Liver (tissue), 8 donors: ENCODE measurements at regions not wholly inside any gene's neighbourhood (a gene's known extent, or its start where the extent isn't known, plus 50 kb on each side); places are given as distances from the start of the nearest gene placed in this dataset.

Source experiments
- DNase-seq: peaks from one replicate; pipeline ENCODE4 v3.0.0-alpha.2; 2017; ENCODE audit warnings: low spot score
- H3K27ac ChIP-seq, 2 donors: one replicate each; pipeline ENCODE4 v1.7.0; 2013; ENCODE audit warnings: inconsistent platforms in 2 of 2, low read length in 2 of 2, control low read depth in 1 of 2, low read depth in 1 of 2, mild to moderate bottlenecking in 1 of 2
- H3K27me3 ChIP-seq, 4 donors: one replicate each; pipeline versions ENCODE4 v1.6.1 to v1.7.0; 2013; ENCODE audit warnings: low read length in 3 of 4, inconsistent platforms in 1 of 4, mild to moderate bottlenecking in 1 of 4, moderate library complexity in 1 of 4; ENCODE audit not compliant: control insufficient read depth in 4 of 4, insufficient read depth in 4 of 4
- H3K36me3 ChIP-seq, 4 donors: one replicate each; pipeline versions ENCODE4 v1.6.1 to v1.7.0; 2013; ENCODE audit warnings: low read length in 3 of 4, mild to moderate bottlenecking in 3 of 4, low read depth in 1 of 4, moderate library complexity in 1 of 4; ENCODE audit not compliant: control insufficient read depth in 4 of 4, insufficient read depth in 3 of 4
- H3K4me1 ChIP-seq, 4 donors: one replicate each; pipeline versions ENCODE4 v1.6.1 to v1.7.0; 2013; ENCODE audit warnings: low read length in 3 of 4, mild to moderate bottlenecking in 3 of 4, moderate library complexity in 1 of 4; ENCODE audit not compliant: control insufficient read depth in 4 of 4, insufficient read depth in 4 of 4
- H3K4me3 ChIP-seq, 3 donors: one replicate each; pipeline versions ENCODE4 v1.6.1 to v1.7.0; 2013; ENCODE audit warnings: low read length in 3 of 3, control low read depth in 1 of 3, low read depth in 1 of 3, mild to moderate bottlenecking in 1 of 3
- H3K9ac ChIP-seq, 2 donors: one replicate each; pipeline ENCODE4 v1.7.0; 2013; ENCODE audit warnings: low read length in 2 of 2, mild to moderate bottlenecking in 2 of 2, moderate library complexity in 2 of 2, control low read depth in 1 of 2, low read depth in 1 of 2
- H3K9me3 ChIP-seq, 4 donors: one replicate each; pipeline versions ENCODE4 v1.6.1 to v1.7.0; 2013; ENCODE audit warnings: low read length in 3 of 4; ENCODE audit not compliant: control insufficient read depth in 4 of 4
- EGR1 ChIP-seq, 2 donors: IDR thresholded peaks; 2 replicates each; pipeline ENCODE4 v1.6.1; 2016 to 2018; ENCODE audit warnings: antibody characterized with exemption in 2 of 2, low read depth in 2 of 2
- FOXA1 ChIP-seq: IDR thresholded peaks from 2 replicates; pipeline ENCODE4 v1.6.1; 2016; ENCODE audit warnings: antibody characterized with exemption
- FOXA2 ChIP-seq: IDR thresholded peaks from 2 replicates; pipeline ENCODE4 v1.6.1; 2016; ENCODE audit warnings: antibody characterized with exemption
- GABPA ChIP-seq, 2 donors: IDR thresholded peaks in 1 of 2; conservative IDR thresholded peaks in 1 of 2; 2 replicates each; pipeline ENCODE4 v1.6.1; 2016; ENCODE audit warnings: antibody characterized with exemption in 2 of 2, mild to moderate bottlenecking in 1 of 2, moderate library complexity in 1 of 2
- HNF4A ChIP-seq, 2 donors: conservative IDR thresholded peaks; 2 replicates each; pipeline ENCODE4 v1.6.1; 2016; ENCODE audit warnings: antibody characterized with exemption in 2 of 2, mild to moderate bottlenecking in 2 of 2
- HNF4G ChIP-seq: IDR thresholded peaks from 2 replicates; pipeline ENCODE4 v1.6.1; 2016; ENCODE audit warnings: antibody characterized with exemption
- JUND ChIP-seq, 2 donors: IDR thresholded peaks; 2 replicates each; pipeline ENCODE4 v1.6.1; 2016; ENCODE audit warnings: antibody characterized with exemption in 2 of 2
- NR2F2 ChIP-seq: IDR thresholded peaks from 2 replicates; pipeline ENCODE4 v1.6.1; 2016; ENCODE audit warnings: antibody characterized with exemption
- RAD21 ChIP-seq, 2 donors: IDR thresholded peaks; 2 replicates each; pipeline ENCODE4 v1.6.1; 2016; ENCODE audit warnings: antibody characterized with exemption in 2 of 2, mild to moderate bottlenecking in 2 of 2
- RXRA ChIP-seq, 2 donors: IDR thresholded peaks; 2 replicates each; pipeline ENCODE4 v1.6.1; 2017 to 2018; ENCODE audit warnings: antibody characterized with exemption in 2 of 2, mild to moderate bottlenecking in 1 of 2
- TAF1 ChIP-seq: conservative IDR thresholded peaks from 2 replicates; pipeline ENCODE4 v1.6.1; 2016; ENCODE audit warnings: antibody characterized with exemption, mild to moderate bottlenecking
- YY1 ChIP-seq: IDR thresholded peaks from 2 replicates; pipeline ENCODE4 v1.6.1; 2016; ENCODE audit warnings: antibody characterized with exemption, mild to moderate bottlenecking
- WGBS: extraction: QIAGEN DNeasy Blood & Tissue Kit; methylation state at CpG from one replicate; pipeline ENCODE4 v1.1.7; 2013; 5-methylcytosine and 5-hydroxymethylcytosine counted together
- TF ChIP-seq, protein P1 (sequence below): IDR thresholded peaks from 2 replicates; pipeline ENCODE4 v1.6.1; 2016; ENCODE audit warnings: antibody characterized with exemption
- TF ChIP-seq, protein P2 (sequence below): fragments of 150-350 bp; IDR thresholded peaks from 2 replicates; pipeline ENCODE4 v1.5.1; 2017; ENCODE audit warnings: improper control_type of control experiment, low read depth, low read length; ENCODE audit not compliant: missing input control
- TF ChIP-seq, protein P3 (sequence below): IDR thresholded peaks from 2 replicates; pipeline ENCODE4 v1.6.1; 2016; ENCODE audit warnings: antibody characterized with exemption
- TF ChIP-seq, protein P4 (sequence below): IDR thresholded peaks from 2 replicates; pipeline ENCODE4 v1.6.1; 2016; ENCODE audit warnings: antibody characterized with exemption
- TF ChIP-seq, protein P5 (sequence below): IDR thresholded peaks from 2 replicates; pipeline ENCODE4 v1.6.1; 2016; ENCODE audit warnings: antibody characterized with exemption, mild to moderate bottlenecking
- donor health status: healthy.
- donor health status: healthy.
- donor health status: healthy.
- donor health status: healthy.
- donor health status: healthy.

DNA sequence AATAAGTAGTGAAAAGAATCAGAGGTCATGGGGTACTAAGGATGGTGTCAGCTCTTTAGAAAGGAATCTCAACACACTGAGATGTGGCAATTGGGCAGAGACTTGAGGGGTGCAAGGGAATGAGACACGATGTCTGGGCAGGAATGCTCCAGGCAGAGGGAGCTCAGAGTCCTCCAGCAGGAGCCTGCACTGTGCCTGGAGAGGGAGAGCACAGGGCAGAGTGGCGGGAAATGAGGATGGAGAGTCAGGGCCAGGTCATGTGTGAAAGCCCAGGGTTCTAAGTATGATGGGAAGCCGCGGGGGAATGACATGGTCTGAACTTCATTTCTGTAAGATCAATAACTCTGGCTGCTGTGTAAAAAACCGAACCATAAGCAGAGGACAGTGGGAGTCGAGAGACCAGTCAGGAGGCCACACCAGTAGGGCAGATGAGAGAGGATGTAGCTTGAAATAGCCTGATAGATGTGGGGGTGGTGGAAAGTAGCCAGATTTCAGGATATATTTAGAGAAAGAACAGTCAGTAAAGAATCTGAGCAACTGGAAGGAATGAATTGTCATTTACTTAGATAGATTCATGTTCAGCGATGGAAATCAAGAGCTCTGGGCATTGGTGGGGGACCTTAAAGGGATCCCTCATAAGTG, 133.4 kb upstream of the DTNBP1 start:
- no peak for DNase-seq
- Histone ChIP-seq H3K4me3 (no peak overlapping the region), H3K4me1 (no peaks in the 10 kb centered on the region), H3K27me3 (no peaks in the 10 kb centered on the region), H3K27ac (peak overlapping the region in 1 of 2 donors; percentile 16), H3K9me3 (peaks cover 0 to 4% (median 0%) of the 10 kb centered on the region in 4 donors), H3K36me3 (no peaks in the 10 kb centered on the region), H3K9ac (no peak overlapping the region)
- TF ChIP-seq, protein P1, sequence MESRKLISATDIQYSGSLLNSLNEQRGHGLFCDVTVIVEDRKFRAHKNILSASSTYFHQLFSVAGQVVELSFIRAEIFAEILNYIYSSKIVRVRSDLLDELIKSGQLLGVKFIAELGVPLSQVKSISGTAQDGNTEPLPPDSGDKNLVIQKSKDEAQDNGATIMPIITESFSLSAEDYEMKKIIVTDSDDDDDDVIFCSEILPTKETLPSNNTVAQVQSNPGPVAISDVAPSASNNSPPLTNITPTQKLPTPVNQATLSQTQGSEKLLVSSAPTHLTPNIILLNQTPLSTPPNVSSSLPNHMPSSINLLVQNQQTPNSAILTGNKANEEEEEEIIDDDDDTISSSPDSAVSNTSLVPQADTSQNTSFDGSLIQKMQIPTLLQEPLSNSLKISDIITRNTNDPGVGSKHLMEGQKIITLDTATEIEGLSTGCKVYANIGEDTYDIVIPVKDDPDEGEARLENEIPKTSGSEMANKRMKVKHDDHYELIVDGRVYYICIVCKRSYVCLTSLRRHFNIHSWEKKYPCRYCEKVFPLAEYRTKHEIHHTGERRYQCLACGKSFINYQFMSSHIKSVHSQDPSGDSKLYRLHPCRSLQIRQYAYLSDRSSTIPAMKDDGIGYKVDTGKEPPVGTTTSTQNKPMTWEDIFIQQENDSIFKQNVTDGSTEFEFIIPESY, result no peak
- TF ChIP-seq FOXA1 (no peak), RXRA (IDR thresholded peaks at IDR 0.05) (no peak), FOXA2 (no peak), HNF4G (no peak), RAD21 (IDR thresholded peaks at IDR 0.05) (no peak), NR2F2 (no peak), HNF4A (conservative IDR thresholded peaks at IDR 0.05) (no peak), TAF1 (no peak), JUND (IDR thresholded peaks at IDR 0.05) (no peak)
- TF ChIP-seq, protein P2, sequence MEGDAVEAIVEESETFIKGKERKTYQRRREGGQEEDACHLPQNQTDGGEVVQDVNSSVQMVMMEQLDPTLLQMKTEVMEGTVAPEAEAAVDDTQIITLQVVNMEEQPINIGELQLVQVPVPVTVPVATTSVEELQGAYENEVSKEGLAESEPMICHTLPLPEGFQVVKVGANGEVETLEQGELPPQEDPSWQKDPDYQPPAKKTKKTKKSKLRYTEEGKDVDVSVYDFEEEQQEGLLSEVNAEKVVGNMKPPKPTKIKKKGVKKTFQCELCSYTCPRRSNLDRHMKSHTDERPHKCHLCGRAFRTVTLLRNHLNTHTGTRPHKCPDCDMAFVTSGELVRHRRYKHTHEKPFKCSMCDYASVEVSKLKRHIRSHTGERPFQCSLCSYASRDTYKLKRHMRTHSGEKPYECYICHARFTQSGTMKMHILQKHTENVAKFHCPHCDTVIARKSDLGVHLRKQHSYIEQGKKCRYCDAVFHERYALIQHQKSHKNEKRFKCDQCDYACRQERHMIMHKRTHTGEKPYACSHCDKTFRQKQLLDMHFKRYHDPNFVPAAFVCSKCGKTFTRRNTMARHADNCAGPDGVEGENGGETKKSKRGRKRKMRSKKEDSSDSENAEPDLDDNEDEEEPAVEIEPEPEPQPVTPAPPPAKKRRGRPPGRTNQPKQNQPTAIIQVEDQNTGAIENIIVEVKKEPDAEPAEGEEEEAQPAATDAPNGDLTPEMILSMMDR, result no peak
- TF ChIP-seq, protein P3, sequence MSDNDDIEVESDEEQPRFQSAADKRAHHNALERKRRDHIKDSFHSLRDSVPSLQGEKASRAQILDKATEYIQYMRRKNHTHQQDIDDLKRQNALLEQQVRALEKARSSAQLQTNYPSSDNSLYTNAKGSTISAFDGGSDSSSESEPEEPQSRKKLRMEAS, result no peak
- 87% methylated on average over 7 of the region's 7 CpGs for WGBS

DNA sequence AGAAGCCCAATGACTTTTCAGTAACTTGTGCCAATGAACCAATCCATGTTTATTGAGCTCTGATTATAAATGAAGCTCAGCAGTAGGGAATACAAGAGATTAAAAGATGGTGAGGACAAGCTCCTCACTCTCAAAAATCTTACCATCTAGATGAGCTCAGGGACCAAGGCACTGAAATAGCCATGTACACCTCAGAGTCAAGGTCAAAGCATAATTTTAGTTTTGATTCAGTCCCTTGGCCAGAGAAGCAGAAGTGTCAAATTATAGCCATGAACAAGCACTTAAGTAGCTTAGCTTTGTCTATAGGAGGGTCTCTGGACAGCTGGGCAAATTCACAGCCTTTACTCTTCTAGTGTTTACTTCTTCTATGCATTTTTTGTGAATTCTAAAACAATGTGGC, 131.0 kb upstream of the DTNBP1 start:
- Histone ChIP-seq H3K4me3 (no peak overlapping the region), H3K27me3 (no peaks in the 10 kb centered on the region), H3K9me3 (peaks cover 0 to 3% (median 0%) of the 10 kb centered on the region in 4 donors), H3K4me1 (no peaks in the 10 kb centered on the region), H3K36me3 (no peaks in the 10 kb centered on the region), H3K9ac (no peak overlapping the region), H3K27ac (no peak overlapping the region)
- DNase-seq, result no peak
- no peak for TF ChIP-seq GABPA (IDR thresholded peaks at IDR 0.05 in 1 of 2, conservative IDR thresholded peaks at IDR 0.05 in 1 of 2)
- no peak for TF ChIP-seq HNF4A (conservative IDR thresholded peaks at IDR 0.05)
- TF ChIP-seq EGR1 (IDR thresholded peaks at IDR 0.05; ENCODE audit: low read depth in 2 of 2), result no peak
- no peak for TF ChIP-seq JUND (IDR thresholded peaks at IDR 0.05)

DNA sequence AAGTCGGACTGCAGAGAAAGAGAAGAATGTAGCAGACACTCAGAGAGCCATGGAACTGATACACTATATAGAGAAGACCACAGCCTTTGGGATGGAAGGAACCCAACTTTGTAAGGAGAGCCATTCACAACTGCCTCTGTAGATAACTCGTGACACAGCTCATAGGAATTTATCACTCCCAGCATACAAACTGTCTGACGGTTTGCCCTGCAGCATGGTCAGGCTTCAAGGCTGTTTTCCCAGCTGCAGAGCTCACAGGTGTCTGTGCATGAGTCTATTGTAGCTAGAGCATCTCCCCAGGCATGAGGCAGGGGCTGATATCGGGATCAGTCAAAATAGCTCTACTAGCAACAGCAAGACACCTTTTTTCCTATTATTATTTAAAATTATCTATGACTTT, 130.5 kb upstream of the DTNBP1 start:
- Histone ChIP-seq H3K9me3 (no peaks in the 10 kb centered on the region), H3K36me3 (no peaks in the 10 kb centered on the region), H3K4me3 (no peak overlapping the region), H3K27ac (no peak overlapping the region), H3K4me1 (no peaks in the 10 kb centered on the region), H3K27me3 (no peaks in the 10 kb centered on the region), H3K9ac (no peak overlapping the region)
- no peak for DNase-seq
- WGBS, result 83% methylated on average over 4 of the region's 4 CpGs
- TF ChIP-seq, protein P1, result no peak
- TF ChIP-seq GABPA (IDR thresholded peaks at IDR 0.05 in 1 of 2, conservative IDR thresholded peaks at IDR 0.05 in 1 of 2) (no peak), EGR1 (IDR thresholded peaks at IDR 0.05; ENCODE audit: low read depth in 2 of 2) (no peak), RAD21 (IDR thresholded peaks at IDR 0.05) (no peak), YY1 (no peak), JUND (IDR thresholded peaks at IDR 0.05) (no peak), NR2F2 (no peak), TAF1 (no peak), FOXA1 (no peak)
- TF ChIP-seq, protein P3, result no peak
- TF ChIP-seq, protein P4, sequence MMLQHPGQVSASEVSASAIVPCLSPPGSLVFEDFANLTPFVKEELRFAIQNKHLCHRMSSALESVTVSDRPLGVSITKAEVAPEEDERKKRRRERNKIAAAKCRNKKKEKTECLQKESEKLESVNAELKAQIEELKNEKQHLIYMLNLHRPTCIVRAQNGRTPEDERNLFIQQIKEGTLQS, result no peak
- TF ChIP-seq, protein P5, sequence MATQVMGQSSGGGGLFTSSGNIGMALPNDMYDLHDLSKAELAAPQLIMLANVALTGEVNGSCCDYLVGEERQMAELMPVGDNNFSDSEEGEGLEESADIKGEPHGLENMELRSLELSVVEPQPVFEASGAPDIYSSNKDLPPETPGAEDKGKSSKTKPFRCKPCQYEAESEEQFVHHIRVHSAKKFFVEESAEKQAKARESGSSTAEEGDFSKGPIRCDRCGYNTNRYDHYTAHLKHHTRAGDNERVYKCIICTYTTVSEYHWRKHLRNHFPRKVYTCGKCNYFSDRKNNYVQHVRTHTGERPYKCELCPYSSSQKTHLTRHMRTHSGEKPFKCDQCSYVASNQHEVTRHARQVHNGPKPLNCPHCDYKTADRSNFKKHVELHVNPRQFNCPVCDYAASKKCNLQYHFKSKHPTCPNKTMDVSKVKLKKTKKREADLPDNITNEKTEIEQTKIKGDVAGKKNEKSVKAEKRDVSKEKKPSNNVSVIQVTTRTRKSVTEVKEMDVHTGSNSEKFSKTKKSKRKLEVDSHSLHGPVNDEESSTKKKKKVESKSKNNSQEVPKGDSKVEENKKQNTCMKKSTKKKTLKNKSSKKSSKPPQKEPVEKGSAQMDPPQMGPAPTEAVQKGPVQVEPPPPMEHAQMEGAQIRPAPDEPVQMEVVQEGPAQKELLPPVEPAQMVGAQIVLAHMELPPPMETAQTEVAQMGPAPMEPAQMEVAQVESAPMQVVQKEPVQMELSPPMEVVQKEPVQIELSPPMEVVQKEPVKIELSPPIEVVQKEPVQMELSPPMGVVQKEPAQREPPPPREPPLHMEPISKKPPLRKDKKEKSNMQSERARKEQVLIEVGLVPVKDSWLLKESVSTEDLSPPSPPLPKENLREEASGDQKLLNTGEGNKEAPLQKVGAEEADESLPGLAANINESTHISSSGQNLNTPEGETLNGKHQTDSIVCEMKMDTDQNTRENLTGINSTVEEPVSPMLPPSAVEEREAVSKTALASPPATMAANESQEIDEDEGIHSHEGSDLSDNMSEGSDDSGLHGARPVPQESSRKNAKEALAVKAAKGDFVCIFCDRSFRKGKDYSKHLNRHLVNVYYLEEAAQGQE, result no peak
